SH-SY5Y (cell line): ENCODE measurements at regions not wholly inside any gene's neighbourhood (a gene's known extent, or its start where the extent isn't known, plus 50 kb on each side); places are given as distances from the start of the nearest gene placed in this dataset.

Experiments used
- GATA2 ChIP-seq: IDR thresholded peaks from 2 replicates; pipeline ENCODE4 v1.6.1; 2011; ENCODE audit warnings: mild to moderate bottlenecking, low read depth, low read length
- GATA3 ChIP-seq: IDR thresholded peaks from 2 replicates; pipeline ENCODE4 v1.6.1; 2011; ENCODE audit warnings: low read depth, mild to moderate bottlenecking, low read length, moderate library complexity

DNA sequence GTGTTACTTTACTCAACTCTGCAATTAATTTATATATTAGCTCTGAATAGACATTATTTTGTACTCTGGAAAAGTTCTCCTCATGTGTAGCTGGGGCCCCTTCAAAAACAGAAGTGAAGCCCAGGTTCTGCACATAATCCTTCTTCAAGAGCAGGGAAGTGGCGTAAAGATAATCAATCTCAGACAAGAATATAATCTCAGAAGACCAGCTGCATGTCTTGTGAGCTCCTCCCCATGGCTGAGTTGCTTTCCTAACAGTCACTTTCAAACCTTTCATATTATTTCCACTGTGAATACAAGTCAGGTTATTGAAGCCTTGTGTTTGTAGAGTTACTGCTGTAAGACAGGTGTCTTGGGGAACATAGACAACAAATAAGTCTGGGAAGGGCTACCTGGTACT lies 691.9 kb downstream of the RFPL4B start:
- TF ChIP-seq GATA3: no peak
- no peak for TF ChIP-seq GATA2

DNA sequence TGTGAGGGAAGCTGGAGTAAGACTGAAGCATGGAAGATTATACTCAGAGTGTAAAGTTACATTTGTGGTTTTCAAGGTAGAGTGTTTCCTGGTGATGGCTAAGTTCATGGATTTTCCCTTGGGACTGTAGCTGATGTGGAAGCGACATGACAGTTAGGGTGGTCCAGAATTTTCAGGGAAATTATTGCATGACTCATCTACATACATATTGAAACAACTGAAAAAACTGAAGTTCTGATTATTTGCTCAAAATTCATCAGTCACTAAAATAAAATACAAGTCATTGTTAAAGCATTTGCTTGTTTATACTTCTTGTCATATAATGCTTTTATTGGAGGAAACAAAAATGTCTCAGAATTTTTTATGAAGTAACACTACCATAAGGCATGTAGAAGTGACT lies 700.0 kb downstream of the RFPL4B start:
- TF ChIP-seq GATA3 (no peak), GATA2 (no peak)

DNA sequence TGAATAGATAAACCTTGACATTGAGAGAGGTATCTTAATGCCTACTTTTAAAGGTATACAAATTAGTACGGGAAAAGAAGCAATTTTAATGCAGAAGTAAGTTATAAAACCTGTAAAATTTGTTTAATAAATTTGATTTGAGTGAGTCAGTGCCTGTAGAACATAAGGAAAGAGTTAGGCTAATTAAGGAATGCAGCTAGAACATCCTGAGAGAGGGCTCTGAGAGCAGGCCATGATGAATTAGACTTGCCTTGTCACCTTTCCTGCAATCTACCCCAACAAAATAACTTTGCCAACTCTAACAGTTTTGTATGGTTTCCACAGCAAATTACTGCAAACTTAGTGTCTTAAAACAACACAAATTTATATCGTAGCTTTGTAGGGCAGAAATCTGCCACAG lies 700.8 kb downstream of the RFPL4B start:
- TF ChIP-seq GATA3: no peak
- no peak for TF ChIP-seq GATA2

DNA sequence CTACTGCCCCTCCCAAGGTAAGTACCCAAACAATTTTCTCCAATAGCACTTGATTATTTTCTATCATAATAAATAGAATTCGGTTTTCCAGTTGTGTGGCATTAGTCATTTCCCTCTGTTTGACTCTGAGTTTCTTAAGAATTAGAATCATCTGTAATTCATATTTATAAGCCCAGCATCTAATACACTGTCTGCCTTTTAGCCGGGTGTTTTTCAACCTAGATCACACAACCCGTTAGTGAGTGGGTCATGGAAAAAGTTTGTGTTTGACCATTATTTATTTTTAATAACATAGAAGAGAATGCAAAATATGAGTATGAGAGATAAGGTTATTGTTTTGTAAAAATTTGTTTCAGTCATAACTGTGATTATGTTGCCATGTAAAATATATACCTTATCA lies 701.6 kb downstream of the RFPL4B start:
- TF ChIP-seq GATA2 (no peak), GATA3 (no peak)

DNA sequence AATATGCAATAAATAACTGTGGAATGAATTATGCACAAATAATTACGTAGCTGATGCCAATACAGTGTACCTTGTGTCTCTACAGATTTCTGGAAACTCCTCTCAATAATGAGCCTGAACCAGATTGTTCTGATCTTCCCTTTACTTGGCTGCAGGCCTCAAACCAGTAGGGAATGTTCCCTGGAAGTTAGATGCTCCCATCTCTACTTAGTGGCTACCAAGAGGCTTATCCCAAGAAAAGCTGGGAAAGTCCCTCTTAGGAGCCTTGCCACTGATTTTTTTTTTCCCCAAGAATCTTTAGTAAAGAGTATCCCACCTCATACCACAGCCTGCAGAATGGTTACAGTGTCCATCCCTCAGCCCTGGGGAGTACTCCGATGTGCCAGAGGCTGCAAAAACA lies 702.1 kb downstream of the RFPL4B start:
- TF ChIP-seq GATA3 (no peak), GATA2 (no peak)

DNA sequence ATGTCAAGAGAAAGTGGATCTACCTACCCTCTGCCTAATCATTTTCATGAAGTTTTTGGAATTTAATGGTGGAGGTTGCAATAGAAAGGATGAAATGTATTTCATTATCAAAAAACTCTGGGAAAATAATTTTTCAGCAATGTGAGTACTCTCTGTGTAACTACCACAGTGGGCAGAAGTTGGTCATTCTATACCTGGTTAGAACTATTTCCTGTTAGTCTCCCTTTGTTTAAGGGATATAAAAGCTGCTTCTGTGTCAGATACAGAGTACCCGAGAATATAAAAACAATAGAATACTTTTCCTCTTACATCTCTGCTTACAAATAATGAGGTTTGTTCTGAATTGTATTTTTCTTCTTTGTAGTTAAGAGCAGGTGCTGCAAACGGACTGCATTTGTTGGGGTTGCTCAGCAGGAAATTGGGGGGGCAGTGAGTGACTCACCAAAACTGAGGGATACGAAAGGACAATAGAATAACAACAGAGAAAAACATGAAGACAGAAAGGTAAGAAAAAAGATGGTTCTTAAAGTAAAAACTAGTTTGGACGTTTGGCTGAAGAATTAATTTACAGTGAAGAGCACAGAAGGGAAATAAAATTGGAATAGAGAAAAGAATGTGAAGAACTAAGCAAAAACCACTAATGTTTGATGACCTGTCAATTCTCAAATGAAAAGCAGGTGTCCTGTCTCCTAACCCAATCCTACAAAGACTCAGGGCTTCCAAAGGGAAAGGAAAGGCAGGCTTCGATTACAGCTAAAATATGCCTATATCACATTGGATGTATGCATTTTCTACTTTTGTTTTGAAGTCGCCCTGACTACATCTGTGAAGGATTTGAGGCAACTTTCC lies 703.1 kb downstream of the RFPL4B start:
- TF ChIP-seq GATA3 (no peak), GATA2 (no peak)

DNA sequence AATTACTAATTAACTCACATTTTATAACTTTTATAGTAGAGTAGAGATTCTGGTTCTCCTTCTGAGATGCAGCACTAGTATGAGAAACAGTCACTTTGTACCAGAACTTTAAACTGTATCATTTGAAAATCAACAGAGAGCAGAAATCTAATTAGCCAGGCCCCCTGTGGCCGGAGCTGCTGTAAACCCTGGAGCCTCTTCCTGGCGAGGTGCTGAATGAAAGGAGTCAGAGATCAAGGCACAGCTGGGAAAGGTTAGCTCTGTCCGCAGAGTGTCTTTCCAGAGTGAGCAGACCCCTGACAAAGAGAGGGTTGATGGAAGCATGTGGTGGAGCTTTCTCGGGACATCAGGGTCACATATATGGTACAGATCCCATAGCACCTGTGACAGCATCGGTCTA lies 703.8 kb downstream of the RFPL4B start:
- no peak; the same call in 1 of the 2 replicates for TF ChIP-seq GATA3
- peak; percentile 45; the same call in 1 of the 2 replicates for TF ChIP-seq GATA2

DNA sequence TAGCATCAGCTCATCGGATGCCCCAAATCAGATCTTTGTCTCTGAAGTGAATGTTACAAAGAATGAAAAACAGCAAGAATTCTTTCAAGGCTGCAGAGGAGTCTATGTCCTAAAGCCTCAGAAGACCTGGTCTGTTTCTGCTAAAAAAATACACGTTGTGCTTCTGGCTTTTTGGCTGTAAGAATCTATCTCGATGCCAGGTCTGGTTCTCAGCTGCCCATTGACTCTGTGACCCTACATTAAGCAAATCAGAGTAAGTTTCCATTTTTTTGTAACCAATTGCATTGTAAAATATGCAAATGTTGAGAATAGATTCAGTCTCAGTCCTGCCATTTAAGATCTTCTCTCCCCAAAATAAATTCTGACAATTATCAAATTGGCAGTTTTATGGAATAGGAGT lies 705.4 kb downstream of the RFPL4B start:
- no peak for TF ChIP-seq GATA3
- TF ChIP-seq GATA2: no peak

DNA sequence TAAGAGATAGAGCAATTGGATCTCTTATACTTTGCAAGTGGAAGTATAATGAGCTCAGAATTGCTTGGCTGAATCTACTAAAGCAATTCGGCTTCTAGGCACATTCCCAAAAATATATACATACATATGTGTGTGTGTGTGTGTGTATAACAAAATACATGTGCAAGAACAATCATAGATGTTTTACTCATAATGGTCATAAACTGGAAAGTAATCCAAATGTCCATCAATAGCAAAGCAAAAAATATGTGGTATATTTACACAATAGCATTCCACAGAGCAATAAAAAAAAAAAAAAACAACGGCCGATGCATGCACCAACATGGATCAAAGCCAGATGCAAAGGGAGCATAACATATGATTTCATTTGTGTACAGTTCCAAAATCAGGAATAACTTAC lies 707.9 kb downstream of the RFPL4B start:
- TF ChIP-seq GATA2: no peak

DNA sequence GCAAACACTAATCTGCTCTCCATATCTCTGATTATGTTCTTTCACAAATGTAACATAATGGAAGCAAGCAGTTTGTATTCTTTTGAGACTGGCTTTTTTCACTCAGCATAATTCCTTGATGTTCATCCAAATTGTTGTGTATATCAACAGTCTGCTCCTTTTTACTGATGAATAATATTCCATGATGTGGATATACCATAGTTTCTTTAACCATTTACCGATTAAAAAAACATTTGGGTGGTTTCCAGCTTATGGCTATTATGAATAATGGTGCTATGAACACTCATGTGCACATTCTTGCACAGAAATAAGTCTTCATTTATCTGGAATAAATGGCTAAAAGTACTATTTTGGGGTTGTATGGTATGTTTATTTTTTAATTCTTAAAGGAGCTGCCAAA lies 708.9 kb downstream of the RFPL4B start:
- TF ChIP-seq GATA3 (no peak), GATA2 (no peak)

DNA sequence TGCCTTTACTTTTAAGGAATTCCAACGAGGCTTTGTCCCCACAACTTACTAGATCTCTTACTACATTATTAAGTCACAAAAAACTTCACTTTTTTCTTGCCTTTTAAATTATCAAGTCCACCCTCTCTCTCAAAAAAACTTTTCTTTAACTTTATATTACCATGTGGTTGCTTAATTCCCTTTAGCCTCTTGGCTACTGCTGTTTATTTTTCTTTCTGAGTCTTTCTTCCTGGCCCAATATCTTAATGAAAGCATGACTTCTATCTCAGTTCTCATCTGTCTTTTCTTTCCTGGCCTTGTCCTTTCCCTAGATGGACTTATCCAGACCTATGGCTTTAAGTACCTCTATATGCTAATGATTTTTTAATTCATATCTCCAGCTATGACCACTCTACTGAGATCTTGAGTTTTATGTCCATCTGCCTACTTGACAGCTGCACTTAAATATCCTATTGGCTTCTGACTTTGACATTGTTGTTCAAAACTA lies 710.5 kb downstream of the RFPL4B start:
- TF ChIP-seq GATA2: no peak
- no peak for TF ChIP-seq GATA3

DNA sequence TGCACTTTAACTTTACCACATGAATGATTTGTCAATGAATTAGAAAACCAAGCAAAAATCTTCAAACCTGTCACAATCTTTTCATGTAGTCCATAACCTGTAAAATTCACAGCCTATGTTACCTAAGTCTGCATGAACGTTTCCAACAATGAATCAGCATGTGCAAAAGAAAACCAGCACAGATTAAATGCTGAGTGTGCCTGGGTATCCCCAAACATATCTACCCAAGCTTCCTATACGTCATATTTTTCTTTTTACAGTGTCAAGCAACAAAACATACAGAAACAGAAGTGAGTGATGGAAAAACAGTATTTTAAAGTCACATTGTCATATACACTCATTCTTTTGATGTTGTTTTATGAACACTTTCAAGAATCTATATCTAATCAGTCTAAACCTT lies 713.5 kb downstream of the RFPL4B start:
- TF ChIP-seq GATA3: no peak
- TF ChIP-seq GATA2: no peak

DNA sequence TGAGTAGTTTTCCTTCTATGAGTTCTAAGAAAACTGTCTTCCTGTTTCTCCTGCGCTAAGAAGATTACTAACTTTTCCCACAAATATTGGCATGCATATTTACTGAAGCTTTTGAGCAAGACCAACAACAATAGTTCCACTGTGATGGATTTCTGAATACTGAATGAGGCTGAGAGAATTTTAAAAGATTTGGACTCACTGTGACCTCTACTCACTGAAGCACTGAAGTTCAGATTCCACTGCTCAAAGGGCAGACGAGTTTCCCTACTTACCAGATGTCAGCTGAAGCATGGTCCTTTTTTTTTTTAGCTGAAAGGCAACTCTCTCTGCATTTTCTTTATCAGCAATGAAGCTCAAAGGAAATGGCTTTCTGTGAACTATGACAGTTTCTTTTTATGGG lies 718.5 kb downstream of the RFPL4B start:
- TF ChIP-seq GATA3: no peak
- TF ChIP-seq GATA2: no peak

DNA sequence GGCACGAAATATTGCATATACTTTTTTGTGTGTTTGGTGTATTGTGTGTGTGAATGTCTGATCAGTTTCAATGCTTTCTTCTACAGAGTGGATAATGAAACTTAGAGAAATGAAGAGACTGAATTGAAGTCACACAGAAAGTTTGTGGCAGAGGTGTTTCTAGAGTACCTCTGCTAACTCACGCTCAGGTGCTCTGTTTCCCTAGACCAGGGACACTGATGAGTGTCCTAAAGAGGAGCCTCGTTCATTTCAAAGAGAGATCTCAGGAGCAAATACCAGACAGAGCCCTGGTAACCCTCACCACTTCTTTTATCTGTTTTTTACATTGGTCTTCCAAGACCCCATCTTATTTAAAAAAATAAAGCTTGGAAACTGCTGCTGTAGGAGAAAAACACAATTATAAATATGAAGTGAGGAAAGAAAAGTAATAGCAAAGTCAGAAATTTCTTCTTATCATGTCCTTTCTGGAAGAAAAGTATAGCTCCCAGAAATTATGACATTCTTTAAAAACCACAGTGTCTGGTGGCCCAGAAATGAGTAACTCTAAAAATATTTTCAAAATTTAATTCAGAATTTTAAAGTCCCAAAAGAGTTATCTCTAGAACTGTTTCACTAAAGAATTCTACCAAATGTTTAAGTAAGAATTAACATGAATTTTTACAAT lies 720.6 kb downstream of the RFPL4B start:
- TF ChIP-seq GATA3 (no peak), GATA2 (no peak)

DNA sequence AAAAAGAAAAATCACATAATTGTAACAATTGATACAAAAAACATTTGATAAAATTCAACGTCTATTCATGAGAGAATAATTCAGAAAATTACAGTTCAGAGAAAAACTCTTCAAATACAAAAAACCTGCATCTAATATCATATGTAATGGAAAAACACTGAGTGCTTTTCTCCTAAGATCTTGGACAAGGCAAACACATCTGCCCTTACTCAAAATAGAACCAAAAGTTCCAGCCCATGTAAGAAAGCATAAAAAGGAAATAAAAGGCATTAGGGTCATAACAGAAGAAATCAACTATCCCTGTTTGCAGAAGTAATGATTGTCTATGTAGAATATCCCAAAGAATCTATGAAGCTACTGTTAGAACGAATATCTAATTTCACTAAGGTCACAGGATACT lies 721.4 kb downstream of the RFPL4B start:
- TF ChIP-seq GATA3 (no peak), GATA2 (no peak)
